Activated naive CD4-positive, alpha-beta T cell treated with anti-CD3 and anti-CD28 coated beads, Interleukin-2, amount 50 U/mL, for 72 hours (primary cell): ENCODE measurements at regions not wholly inside any gene's neighbourhood (a gene's known extent, or its start where the extent isn't known, plus 50 kb on each side); places are given as distances from the start of the nearest gene placed in this dataset.
"Not testable (repeated sequence)": the region's sequence is repeated elsewhere in the genome, so short reads cannot be mapped to it uniquely, and the experiment has no call there.

ENCODE experiments used
- ATAC-seq, 2 donors: fragments of 150-1000 bp; cut with Tn5 transposase; 2 replicates each; pipeline ENCODE4 v1.10.0; 2021; ENCODE audit warnings: mild to moderate bottlenecking in 2 of 2, moderate library complexity in 2 of 2
- DNase-seq, 2 donors: peaks; one replicate each; pipeline ENCODE4 v3.0.0; 2021 to 2022; ENCODE audit warnings: low spot score in 2 of 2
- H3K27ac Mint-ChIP-seq, 2 donors: one replicate each; pipeline ENCODE4 v1.8.0; 2022; ENCODE audit warnings: mild to moderate bottlenecking in 2 of 2, mixed read lengths in 2 of 2
- H3K36me3 Mint-ChIP-seq, 2 donors: one replicate each; pipeline ENCODE4 v1.8.0; 2022; ENCODE audit warnings: mixed read lengths in 2 of 2
- H3K9me3 Mint-ChIP-seq, 2 donors: one replicate each; pipeline ENCODE4 v1.8.0; 2022; ENCODE audit warnings: mixed read lengths in 2 of 2

DNA sequence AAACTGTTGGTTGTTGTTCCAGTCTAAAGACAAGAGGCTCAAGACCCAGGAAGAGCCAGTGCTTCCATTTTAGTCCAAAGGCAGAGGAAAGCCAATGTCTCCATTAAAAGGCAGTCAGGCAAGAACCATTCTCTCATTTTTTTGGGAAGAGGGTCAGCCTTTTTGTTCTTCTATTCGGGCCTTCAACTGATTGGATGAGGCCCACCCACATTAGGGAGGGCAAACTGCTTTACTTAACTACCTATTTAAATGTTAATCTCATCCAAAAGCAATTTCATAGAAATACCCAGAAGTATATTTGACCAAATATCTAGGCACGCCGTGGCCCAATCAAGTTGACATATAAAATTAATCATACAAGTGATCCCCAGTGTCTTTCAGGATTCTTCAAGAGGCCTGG, 104.4 kb upstream of the SYT6 start:
- DNase-seq (no peak), ATAC-seq (no peak)
- H3K36me3 Mint-ChIP-seq = no peaks in the 10 kb centered on the region
- no peak overlapping the region for H3K27ac Mint-ChIP-seq
- H3K9me3 Mint-ChIP-seq = peaks cover 0 to 7% of the 10 kb centered on the region in 2 donors

DNA sequence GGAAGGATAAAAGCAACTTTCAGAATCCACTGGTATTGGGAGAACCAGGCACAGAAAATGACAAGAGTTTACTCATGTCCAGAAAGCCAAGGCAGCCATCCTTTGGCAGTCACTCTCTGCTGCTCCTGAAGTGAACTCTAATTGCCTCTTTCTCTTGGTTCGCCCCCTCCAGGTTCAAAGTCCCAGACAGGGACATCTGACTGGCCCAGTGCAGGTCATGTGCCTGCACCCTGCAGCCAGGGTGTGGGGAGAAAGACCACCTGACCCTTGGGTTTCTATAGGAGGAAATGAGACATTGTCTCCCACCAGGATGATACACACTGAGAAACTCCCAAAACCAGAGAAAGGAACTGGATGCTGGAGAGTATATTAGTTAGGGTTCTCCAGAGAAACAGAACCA, 103.9 kb upstream of the SYT6 start:
- Mint-ChIP-seq H3K36me3 (no peaks in the 10 kb centered on the region), H3K27ac (no peak overlapping the region), H3K9me3 (peaks cover 0 to 7% of the 10 kb centered on the region in 2 donors)
- ATAC-seq (no peak), DNase-seq (no peak)

DNA sequence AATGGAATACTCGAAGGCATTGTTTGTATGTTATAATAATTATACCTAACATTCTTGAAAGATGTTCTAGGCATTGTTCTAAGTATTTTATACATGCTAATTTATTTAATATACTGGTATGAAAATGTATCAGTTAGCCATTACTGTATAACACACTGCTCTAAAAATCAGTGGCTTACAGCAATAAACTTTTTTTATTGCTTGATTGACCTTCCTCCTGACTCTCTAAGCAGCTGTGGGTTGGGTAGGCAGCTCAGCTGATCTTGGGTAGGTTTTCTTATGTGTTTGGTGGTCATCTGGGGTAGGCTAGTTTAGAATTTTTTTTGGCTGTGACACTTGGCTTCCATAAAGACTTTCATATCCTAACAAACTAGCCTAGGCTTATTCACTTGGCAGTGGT, 100.2 kb upstream of the SYT6 start:
- no peak for DNase-seq
- Mint-ChIP-seq H3K9me3 (peaks cover 0 to 7% of the 10 kb centered on the region in 2 donors), H3K36me3 (no peaks in the 10 kb centered on the region), H3K27ac (no peak overlapping the region)
- no peak for ATAC-seq

DNA sequence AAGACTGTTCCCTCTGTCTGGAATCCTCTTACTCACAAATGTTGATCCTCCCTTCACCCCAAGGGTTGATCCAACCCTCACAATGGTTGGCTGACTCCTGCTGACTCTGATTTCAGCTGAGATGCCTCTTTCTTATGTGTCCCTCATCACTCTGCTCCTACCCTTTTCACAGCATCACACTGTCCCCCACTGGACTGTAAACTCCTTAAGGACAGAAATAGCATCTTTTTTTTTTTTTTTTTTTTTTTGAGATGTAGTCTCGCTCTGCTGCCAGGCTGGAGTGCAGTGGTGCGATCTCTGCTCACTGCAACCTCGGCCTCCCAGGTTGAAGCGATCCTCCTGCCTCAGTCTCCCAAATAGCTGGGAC, 97.9 kb upstream of the SYT6 start:
- H3K27ac Mint-ChIP-seq = no peak overlapping the region
- DNase-seq (no peak), ATAC-seq (no peak)
- peaks cover 0 to 7% of the 10 kb centered on the region in 2 donors for H3K9me3 Mint-ChIP-seq
- H3K36me3 Mint-ChIP-seq = no peaks in the 10 kb centered on the region

DNA sequence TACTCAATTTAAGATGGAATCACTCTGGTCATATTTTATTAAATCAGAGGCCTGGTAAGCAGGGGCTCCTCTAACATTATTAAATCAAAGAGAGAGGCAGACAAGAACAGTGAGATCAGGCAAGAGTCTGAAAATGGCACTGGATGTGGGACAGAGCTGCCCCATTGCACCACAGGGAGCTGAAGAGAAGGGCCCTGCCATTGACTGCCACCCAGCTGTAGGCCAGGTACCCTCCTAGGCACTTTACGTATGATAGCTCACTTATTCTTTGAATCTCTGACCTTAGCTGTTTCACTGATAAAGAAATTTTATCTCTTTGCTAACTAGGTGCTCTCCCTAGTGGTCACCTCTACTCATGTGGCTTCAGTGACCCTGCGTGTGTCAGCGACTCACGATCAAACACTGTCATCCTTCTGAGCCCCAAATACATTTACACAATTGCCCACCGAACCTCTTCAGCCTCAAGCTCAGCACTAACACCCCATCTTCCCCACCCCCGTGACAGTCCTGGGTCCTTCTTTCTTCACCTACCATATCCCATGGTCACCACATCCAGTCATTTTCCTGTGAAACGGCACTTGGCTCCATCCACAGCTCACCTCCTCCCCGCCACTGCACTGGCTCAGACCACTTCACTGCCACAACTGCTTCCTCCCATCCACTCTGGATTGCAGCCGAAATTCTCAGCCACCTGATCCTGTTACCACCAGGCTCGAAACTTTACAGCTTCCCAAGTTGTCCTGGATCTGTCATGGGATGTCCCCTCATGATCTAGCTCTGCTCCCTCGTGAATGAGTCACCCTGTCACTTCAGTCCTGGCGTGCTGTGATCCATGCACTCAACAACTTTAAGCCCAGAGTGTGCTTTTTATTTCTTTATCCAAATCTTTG, 97.3 kb upstream of the SYT6 start:
- peaks cover 0 to 7% of the 10 kb centered on the region in 2 donors for H3K9me3 Mint-ChIP-seq
- ATAC-seq (no peak), DNase-seq (no peak)
- H3K27ac Mint-ChIP-seq = no peak overlapping the region
- no peaks in the 10 kb centered on the region for H3K36me3 Mint-ChIP-seq

DNA sequence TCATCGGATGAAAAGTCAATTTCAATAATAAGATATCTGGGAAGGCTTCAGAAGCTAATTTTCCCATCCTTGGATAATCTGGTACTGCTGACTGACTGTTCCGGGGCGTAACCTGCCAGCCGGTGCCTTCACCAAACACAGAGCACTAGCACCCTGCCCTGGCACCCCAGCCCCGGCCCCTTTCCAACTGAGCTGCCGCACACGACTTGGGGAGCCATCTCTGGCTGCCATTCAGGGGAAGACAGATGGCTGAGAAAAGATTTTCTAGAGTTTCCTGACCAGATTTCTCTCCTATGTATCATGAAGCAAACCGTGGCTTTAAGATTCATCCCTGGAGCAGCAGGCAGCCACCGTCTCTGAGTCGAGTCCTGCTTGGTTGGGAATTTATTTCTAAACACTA, 96.0 kb upstream of the SYT6 start:
- no peak overlapping the region for H3K27ac Mint-ChIP-seq
- DNase-seq = no peak
- H3K36me3 Mint-ChIP-seq = peaks cover 0 to 3% of the 10 kb centered on the region in 2 donors
- no peak for ATAC-seq
- H3K9me3 Mint-ChIP-seq = peaks cover 0 to 4% of the 10 kb centered on the region in 2 donors

DNA sequence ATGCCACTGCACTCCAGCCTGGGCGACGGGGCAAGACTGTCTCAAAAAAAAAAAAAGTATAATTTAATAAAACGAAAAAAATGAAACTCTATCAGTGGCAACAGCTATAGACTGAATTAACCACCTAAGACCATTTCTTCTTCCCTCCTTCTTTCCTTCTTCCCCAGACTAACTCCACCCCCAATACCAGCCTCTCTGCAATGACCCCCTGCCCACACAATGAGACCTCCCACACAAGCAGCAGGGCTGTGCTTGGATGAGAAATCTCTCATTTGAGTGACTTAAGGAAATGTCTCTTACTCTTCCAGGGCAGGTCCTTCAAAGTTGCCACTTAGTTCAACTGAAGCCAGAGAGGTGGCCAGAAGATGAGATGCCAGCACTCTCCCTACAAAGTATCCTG, 94.5 kb upstream of the SYT6 start:
- H3K9me3 Mint-ChIP-seq = peaks cover 5 to 12% of the 10 kb centered on the region in 2 donors
- no peak for DNase-seq
- H3K27ac Mint-ChIP-seq = no peak overlapping the region
- ATAC-seq = no peak
- peaks cover 11 to 14% of the 10 kb centered on the region in 2 donors for H3K36me3 Mint-ChIP-seq

DNA sequence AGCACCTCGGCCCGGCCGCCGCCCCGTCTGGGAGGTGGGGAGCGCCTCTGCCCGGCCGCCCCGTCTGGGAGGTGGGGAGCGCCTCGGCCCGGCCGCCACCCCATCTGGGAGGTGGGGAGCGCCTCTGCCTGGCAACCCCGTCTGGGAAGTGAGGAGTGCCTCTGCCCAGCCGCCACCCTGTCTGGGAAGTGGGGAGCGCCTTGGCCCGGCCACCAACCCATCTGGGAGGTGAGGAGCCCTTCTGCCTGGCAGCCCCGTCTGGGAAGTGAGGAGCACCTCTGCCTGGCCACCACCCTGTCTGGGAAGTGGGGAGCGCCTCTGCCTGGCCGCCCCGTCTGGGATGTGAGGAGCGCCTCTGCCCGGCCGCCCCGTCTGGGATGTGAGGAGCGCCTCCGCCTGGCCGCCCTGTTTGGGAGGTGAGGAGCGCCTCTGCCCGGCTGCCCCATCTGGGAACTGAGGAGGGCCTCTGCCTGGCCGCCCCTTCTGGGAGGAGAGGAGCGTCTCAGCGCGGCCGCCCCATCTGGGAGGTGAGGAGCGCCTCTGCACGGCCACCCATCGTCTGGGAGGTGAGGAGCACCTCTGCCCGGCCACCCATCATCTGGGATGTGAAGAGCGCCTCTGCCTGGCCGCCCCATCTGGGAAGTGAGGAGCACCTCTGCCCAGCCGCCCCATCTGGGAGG, 89.0 kb upstream of the SYT6 start:
- not testable (repeated sequence) for H3K27ac Mint-ChIP-seq, DNase-seq, ATAC-seq
- H3K9me3 Mint-ChIP-seq = peaks cover 10 to 19% of the 10 kb centered on the region in 2 donors
- peaks cover 14 to 18% of the 10 kb centered on the region in 2 donors for H3K36me3 Mint-ChIP-seq

DNA sequence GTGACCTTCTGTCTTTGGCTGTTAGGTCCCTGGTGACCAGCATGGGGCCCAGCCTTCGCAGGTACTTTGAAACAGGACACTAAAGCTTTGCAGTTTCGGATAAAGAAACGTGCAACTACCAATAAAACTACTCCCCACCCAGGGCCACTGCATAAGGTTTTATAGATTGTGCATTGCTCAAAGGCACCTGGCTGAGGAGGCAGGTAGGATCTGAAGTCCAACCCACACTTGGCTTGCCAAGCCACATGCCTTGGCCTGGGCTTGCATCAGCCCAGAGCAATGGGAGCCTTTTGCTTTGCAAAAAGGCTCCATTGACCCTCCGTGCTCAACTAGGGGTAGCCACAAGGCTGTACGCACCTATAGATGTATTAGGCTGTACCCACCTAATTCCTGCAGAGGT, 84.4 kb upstream of the SYT6 start:
- DNase-seq = no peak
- Mint-ChIP-seq H3K27ac (no peak overlapping the region), H3K36me3 (peaks cover 0 to 7% of the 10 kb centered on the region in 2 donors), H3K9me3 (peaks cover 5 to 6% of the 10 kb centered on the region in 2 donors)
- no peak for ATAC-seq

DNA sequence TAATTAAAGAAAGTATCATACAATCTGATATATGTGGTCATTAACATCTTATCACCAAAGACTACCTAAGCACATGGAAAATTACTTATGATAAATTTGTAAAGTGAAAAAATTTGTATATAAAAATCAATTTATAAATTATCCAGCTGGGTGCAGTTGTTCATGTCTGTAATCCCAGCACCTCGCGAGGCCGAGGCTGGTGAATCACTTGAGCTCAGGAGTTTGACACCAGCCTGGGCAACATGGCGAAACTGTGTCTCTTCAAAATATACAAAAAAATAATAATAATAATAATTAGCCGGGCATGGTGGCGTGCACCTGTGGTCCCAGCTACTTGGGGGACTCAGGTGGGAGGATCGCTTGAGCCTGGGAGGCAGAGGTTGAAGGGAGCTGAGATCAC, 82.8 kb upstream of the SYT6 start:
- Mint-ChIP-seq H3K27ac (no peak overlapping the region), H3K36me3 (peaks cover 0 to 7% of the 10 kb centered on the region in 2 donors), H3K9me3 (peaks cover 5 to 6% of the 10 kb centered on the region in 2 donors)
- DNase-seq (no peak), ATAC-seq (no peak)

DNA sequence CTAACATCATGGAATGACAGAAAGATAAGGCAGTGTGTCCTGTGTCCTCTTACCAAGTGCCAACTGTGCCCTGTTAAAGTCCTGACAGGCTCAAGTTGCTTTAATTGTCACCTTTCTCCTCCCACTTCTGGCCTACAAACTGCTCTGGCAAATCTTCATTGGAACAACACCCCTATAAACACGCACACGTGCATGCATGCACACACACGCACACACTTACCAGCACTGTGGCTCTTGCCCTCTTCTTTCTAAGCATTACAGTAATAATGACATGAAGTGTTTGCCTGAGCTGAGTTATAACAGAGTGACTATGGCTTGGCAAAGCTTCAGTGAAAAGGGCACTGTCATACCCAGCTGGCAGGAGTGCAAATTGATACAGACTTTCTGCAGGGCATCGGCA, 82.3 kb upstream of the SYT6 start:
- DNase-seq = no peak
- ATAC-seq = no peak
- Mint-ChIP-seq H3K36me3 (peaks cover 0 to 5% of the 10 kb centered on the region in 2 donors), H3K9me3 (peaks cover 4% of the 10 kb centered on the region in 2 donors), H3K27ac (no peak overlapping the region)

DNA sequence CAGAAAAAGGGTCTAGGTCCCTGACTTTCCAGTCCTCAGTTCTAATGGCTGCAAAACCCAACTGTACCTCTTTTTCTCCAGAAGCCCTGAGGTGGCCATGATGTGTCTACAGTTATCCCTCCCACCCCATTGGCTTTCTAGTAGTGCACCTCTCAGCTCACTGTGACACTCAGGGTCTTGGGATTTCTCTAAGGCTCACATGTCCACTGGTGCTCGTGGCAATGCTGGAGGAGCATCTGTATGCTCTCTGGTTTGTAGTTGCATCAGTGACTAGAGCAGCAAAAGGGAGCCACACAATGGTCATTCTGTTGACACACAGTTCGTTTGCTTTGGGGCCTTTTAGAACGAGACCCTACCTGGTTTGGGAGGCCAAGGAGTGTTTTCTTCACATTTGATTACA, 81.6 kb upstream of the SYT6 start:
- ATAC-seq = no peak
- DNase-seq = no peak
- Mint-ChIP-seq H3K36me3 (no peaks in the 10 kb centered on the region), H3K9me3 (no peaks in the 10 kb centered on the region), H3K27ac (no peak overlapping the region)

DNA sequence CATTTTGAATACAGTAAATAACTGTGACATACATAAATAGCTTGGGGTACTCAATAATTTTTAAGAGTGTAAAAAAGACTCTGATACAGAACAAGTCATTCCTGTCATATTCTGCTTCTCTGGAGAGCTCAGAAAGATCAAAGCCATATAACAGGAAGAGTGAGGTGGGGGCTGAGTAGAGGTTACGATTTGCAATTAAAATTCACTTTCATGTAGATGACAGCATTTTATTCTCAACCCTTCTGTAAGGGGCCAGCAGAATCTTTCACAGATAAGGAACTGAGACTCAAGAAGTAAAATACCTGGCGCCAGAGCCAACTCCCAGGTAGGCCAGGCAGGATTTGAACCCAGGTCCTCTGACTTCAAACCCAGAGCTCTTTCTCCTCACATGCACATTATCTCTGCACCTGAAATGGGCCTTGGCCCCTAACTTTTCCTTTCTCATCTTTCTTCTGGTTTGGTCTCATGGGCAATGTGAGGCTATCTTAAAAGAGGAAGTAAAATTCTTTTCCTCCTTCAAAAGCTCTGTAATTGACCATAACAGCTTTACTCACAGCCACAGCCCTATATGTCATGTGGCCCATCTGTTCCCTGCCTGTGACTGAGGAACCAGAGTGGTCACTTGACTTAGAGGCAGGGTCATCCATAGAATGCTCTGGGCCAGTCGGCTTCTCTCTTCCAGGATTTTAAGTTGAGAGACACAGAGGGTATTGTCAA, 80.9 kb upstream of the SYT6 start:
- DNase-seq = no peak
- Mint-ChIP-seq H3K36me3 (no peaks in the 10 kb centered on the region), H3K9me3 (no peaks in the 10 kb centered on the region), H3K27ac (no peak overlapping the region)
- peak in 1 of 2 donors; percentile 51 for ATAC-seq

DNA sequence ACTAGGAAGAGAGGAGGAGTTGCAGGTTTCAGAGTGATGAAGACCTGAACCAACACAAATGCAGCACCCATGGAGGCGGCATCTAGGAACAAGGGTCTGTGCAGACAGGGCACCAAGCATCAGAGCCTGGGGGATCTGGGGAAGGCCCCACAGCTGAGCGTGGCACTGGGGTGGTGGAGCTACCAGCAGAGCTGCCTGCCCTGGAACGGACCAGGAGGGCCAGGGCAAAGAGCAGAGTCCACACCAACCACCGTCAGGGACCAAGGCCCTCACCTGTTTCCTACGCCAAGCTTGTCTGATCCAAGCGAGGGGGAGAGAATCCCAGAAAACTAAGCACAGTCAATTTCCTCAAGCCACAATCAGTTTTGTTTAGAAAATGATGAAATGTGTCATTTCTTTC, 79.0 kb upstream of the SYT6 start:
- ATAC-seq = no peak
- DNase-seq = no peak
- Mint-ChIP-seq H3K27ac (no peak overlapping the region), H3K9me3 (no peaks in the 10 kb centered on the region), H3K36me3 (no peaks in the 10 kb centered on the region)

DNA sequence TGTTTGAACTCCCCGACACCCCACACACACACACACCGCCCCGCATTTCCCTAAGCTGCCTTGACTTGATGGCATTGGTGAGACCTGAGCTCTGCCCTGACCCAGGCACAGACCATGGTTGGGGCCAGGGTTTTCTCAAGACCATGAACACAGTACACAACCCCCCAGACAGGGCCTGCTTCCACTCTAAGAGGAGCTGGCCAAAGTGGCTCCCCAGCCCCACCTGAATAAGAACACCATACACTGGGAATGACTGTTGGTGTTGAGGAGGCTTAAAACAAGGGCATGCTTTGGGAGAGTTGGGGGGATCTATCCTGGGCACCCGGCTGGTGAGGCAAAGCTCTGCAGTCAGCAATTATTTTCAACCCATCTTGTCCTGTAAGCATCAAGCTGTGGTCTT, 77.6 kb upstream of the SYT6 start:
- H3K9me3 Mint-ChIP-seq = no peaks in the 10 kb centered on the region
- ATAC-seq = no peak

DNA sequence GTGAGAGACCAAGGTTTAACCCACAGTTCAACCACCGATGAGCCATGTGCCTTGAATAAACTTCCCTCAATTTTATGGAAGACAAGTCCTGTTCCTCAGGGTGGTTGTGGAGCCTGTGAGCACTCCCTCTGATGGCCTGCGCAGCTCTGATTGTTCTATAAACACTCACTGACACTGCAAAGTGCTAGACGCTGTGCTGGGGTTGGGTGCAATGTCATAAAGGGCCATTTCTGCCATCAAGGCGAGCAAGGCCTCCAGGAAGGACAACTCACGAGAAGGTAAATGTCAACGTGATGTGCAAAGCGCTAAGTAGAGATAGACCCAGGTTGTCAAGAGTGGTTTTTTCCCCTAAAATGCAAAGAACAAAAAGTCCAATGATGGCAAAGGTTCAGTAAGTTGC, 75.7 kb upstream of the SYT6 start:
- no peak for DNase-seq
- Mint-ChIP-seq H3K36me3 (no peaks in the 10 kb centered on the region), H3K27ac (no peak overlapping the region), H3K9me3 (no peaks in the 10 kb centered on the region)
- ATAC-seq = no peak

More for the DNA sequence above, 77.6 kb upstream of the SYT6 start:
- no peak overlapping the region for H3K27ac Mint-ChIP-seq
- no peak for DNase-seq
- no peaks in the 10 kb centered on the region for H3K36me3 Mint-ChIP-seq

DNA sequence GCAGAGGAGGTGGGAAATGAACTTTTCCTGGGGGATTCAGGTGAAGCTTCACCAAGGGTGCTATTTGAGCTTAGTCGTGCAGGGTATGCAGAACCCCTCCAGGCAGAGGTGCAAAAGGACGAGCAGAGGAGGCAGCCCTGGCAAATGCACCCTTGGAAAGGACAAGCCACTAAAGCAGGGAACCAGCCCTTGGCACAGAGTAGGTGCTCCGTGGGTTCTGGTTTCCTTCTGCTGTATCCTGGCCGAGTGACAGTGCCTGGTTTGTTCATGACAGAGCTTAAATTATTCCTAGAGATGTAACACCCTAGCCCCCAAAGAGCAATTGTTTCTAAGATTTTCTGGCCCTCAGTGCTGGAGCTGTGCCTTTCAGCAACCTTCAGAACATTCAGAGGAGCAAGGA, 73.4 kb upstream of the SYT6 start:
- Mint-ChIP-seq H3K9me3 (no peaks in the 10 kb centered on the region), H3K36me3 (no peaks in the 10 kb centered on the region), H3K27ac (no peak overlapping the region)
- no peak for ATAC-seq
- DNase-seq = no peak
